PC-3 (cell line): ENCODE measurements at regions not wholly inside any gene's neighbourhood (a gene's known extent, or its start where the extent isn't known, plus 50 kb on each side); places are given as distances from the start of the nearest gene placed in this dataset.

Experiments
- CTCF ChIP-seq: fragments of 300-600 bp; sonication (generic); conservative IDR thresholded peaks from 2 replicates; pipeline ENCODE4 v1.5.1; 2017; ENCODE audit warnings: antibody characterized with exemption, low read depth, mild to moderate bottlenecking, low read length
- EZH2 ChIP-seq: fragments of 300-600 bp; sonication (generic); IDR thresholded peaks from one replicate; pipeline ENCODE4 v1.6.1; 2017; ENCODE audit warnings: antibody characterized with exemption, mild to moderate bottlenecking, low read length; ENCODE audit not compliant: unreplicated experiment

GRCh38 chr1:80023358-80023757 lies 1016.8 kb upstream of the ADGRL4 start:
- TF ChIP-seq CTCF (no peak), EZH2 (no peak)
